PC-9 (cell line): ENCODE measurements at regions not wholly inside any gene's neighbourhood (a gene's known extent, or its start where the extent isn't known, plus 50 kb on each side); places are given as distances from the start of the nearest gene placed in this dataset.
A peak's percentile ranks its signal among the peaks of the same experiment; 100 is the strongest.
"Not testable (repeated sequence)": the region's sequence is repeated elsewhere in the genome, so short reads cannot be mapped to it uniquely, and the experiment has no call there.

Experiments
- BruUV-seq: library from RNA; stranded (reverse); fragments of 400-500 nt; replicated peaks from 2 replicates; lab custom pipeline; 2021; lab: Mats Ljungman, UMichigan
- CTCF ChIA-PET: fragments of 300-600 bp; sonication (Branson Sonifier 250); formaldehyde crosslinking; loops from one replicate; lab custom pipeline; 2022; ENCODE audit warnings: antibody characterized with exemption; lab: Charles Lee
- POLR2A ChIA-PET: fragments of 300-600 bp; sonication (Branson Sonifier 250); formaldehyde crosslinking; loops from one replicate; lab custom pipeline; 2022; ENCODE audit warnings: antibody characterized with exemption; ENCODE audit not compliant: unreplicated experiment; lab: Charles Lee
- DNase-seq, 2 experiments: peaks; one replicate each; pipeline versions ENCODE4 v3.0.0 to v3.0.0-alpha.2; 2015 to 2022; ENCODE audit warnings: mixed read lengths in 1 of 2
- H2AFZ ChIP-seq: fragments of 200-600 bp; sonication (generic); 2 replicates; pipeline ENCODE4 v1.8.1; 2017; ENCODE audit warnings: antibody characterized with exemption
- H3F3A ChIP-seq: fragments of 200-600 bp; sonication (generic); 2 replicates; pipeline ENCODE4 v1.8.1; 2017; ENCODE audit warnings: antibody characterized with exemption, mild to moderate bottlenecking, low read depth; ENCODE audit not compliant: insufficient read depth
- H3K27ac ChIP-seq: fragments of 200-600 bp; sonication (generic); 2 replicates; pipeline ENCODE4 v1.6.1; 2016; ENCODE audit warnings: mixed run types
- H3K27me3 ChIP-seq: fragments of 200-600 bp; sonication (generic); 2 replicates; pipeline ENCODE4 v1.6.1; 2016; ENCODE audit warnings: low read depth, mixed run types; ENCODE audit not compliant: insufficient read depth
- H3K36me3 ChIP-seq: fragments of 200-600 bp; sonication (generic); 2 replicates; pipeline ENCODE4 v1.6.1; 2016; ENCODE audit warnings: low read depth, mixed run types
- H3K4me1 ChIP-seq: fragments of 200-600 bp; sonication (generic); replicated peaks from 2 replicates; pipeline ENCODE4 v1.6.1; 2016; ENCODE audit warnings: mixed run types; ENCODE audit not compliant: insufficient read depth
- H3K4me2 ChIP-seq: fragments of 200-600 bp; sonication (generic); 2 replicates; pipeline ENCODE4 v1.6.1; 2017; ENCODE audit warnings: mixed run types
- H3K4me3 ChIP-seq: fragments of 200-600 bp; sonication (generic); 2 replicates; pipeline ENCODE4 v1.6.1; 2016; ENCODE audit warnings: mixed run types
- H3K79me2 ChIP-seq: fragments of 200-600 bp; sonication (generic); 2 replicates; pipeline ENCODE4 v1.6.1; 2017; ENCODE audit warnings: low read depth, mixed run types
- H3K9me2 ChIP-seq: fragments of 200-600 bp; sonication (generic); 2 replicates; pipeline ENCODE4 v1.8.1; 2017; ENCODE audit warnings: mild to moderate bottlenecking; ENCODE audit not compliant: insufficient read depth
- H3K9me3 ChIP-seq: fragments of 200-600 bp; sonication (generic); 2 replicates; pipeline ENCODE4 v1.8.1; 2016; ENCODE audit warnings: low read depth; ENCODE audit not compliant: insufficient read depth
- H4K20me1 ChIP-seq: fragments of 200-600 bp; sonication (generic); 2 replicates; pipeline ENCODE4 v1.8.1; 2017; ENCODE audit not compliant: insufficient read depth
- CTCF ChIP-seq: fragments of 200-600 bp; sonication (generic); conservative IDR thresholded peaks from 2 replicates; pipeline ENCODE4 v1.6.1; 2017; ENCODE audit warnings: mixed run types, antibody characterized with exemption, mild to moderate bottlenecking, moderate library complexity
- EZH2 ChIP-seq: fragments of 200-600 bp; sonication (generic); IDR thresholded peaks from 2 replicates; pipeline ENCODE4 v1.8.0; 2017; ENCODE audit warnings: antibody characterized with exemption, low read depth
- intact Hi-C: fragments of 100-400 bp; cut with micrococcal nuclease; formaldehyde crosslinking; loops from one replicate; pipeline ENCODE4 v1.10.0; 2022; ENCODE audit not compliant: unreplicated experiment

- no peak overlapping the region for H2AFZ ChIP-seq
- no peaks in the 10 kb centered on the region for H3K4me1 ChIP-seq
- no peaks in the 10 kb centered on the region for H3K36me3 ChIP-seq
- H3F3A ChIP-seq, result no peaks in the 10 kb centered on the region
- CTCF ChIA-PET, result no interaction called here
- no TSS peak for BruUV-seq
- H3K27ac ChIP-seq, result no peak overlapping the region
- H3K9me3 ChIP-seq, result no peaks in the 10 kb centered on the region
- intact Hi-C loops, result no loop called here
- H3K27me3 ChIP-seq, result no peaks in the 10 kb centered on the region
- no peaks in the 10 kb centered on the region for H4K20me1 ChIP-seq
- DNase-seq, result no peak
- no peaks in the 10 kb centered on the region for H3K79me2 ChIP-seq
- no peak overlapping the region for H3K4me3 ChIP-seq
- H3K4me2 ChIP-seq, result no peak overlapping the region
- POLR2A ChIA-PET, result no interaction called here
- no peaks in the 10 kb centered on the region for H3K9me2 ChIP-seq
- TF ChIP-seq CTCF (no peak), EZH2 (no peak)
Observed at GRCh38 chr15:59814409-59814808, 125.3 kb upstream of the BNIP2 start.

DNA sequence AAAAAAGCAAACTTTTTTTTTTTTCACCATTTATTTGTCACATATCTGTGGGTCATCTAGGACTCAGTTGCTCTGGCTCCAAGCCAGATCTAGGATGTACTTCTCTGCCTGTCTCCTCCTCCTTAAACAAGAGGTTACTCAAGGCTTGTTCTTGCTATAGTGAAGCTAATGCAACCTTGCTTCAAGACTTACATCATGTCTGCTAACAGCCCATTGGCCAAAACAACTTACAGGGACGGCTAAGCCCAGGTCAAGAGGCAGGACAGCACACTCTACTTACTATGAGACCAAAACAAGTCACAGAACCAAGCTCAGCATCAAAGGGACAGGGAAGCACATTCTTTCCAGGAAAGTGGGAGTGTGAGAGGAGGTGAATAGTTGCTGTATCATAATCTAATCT lies 123.8 kb upstream of the BNIP2 start:
- H3K9me3 ChIP-seq, result no peaks in the 10 kb centered on the region
- ChIA-PET POLR2A (interaction anchor here (0.6 kb wide), 1 partner anchor 47 kb away, joined by 5 read pairs; no protein-coding TSS in a partner anchor), CTCF (interaction anchor here (0.5 kb wide), 1 partner anchor 348 kb away, joined by 4 read pairs; no protein-coding TSS in a partner anchor)
- H3K79me2 ChIP-seq, result no peaks in the 10 kb centered on the region
- H3K4me3 ChIP-seq, result no peak overlapping the region
- TF ChIP-seq CTCF (no peak), EZH2 (no peak)
- BruUV-seq, result no TSS peak
- H3K4me1 ChIP-seq, result no peaks in the 10 kb centered on the region
- no peaks in the 10 kb centered on the region for H3K9me2 ChIP-seq
- H3K27ac ChIP-seq, result no peak overlapping the region
- H3K27me3 ChIP-seq, result no peaks in the 10 kb centered on the region
- H3K4me2 ChIP-seq, result no peak overlapping the region
- H2AFZ ChIP-seq, result no peak overlapping the region
- no peaks in the 10 kb centered on the region for H4K20me1 ChIP-seq
- H3K36me3 ChIP-seq, result no peaks in the 10 kb centered on the region
- no peaks in the 10 kb centered on the region for H3F3A ChIP-seq
- no peak for DNase-seq
- intact Hi-C loops, result no loop called here

DNA sequence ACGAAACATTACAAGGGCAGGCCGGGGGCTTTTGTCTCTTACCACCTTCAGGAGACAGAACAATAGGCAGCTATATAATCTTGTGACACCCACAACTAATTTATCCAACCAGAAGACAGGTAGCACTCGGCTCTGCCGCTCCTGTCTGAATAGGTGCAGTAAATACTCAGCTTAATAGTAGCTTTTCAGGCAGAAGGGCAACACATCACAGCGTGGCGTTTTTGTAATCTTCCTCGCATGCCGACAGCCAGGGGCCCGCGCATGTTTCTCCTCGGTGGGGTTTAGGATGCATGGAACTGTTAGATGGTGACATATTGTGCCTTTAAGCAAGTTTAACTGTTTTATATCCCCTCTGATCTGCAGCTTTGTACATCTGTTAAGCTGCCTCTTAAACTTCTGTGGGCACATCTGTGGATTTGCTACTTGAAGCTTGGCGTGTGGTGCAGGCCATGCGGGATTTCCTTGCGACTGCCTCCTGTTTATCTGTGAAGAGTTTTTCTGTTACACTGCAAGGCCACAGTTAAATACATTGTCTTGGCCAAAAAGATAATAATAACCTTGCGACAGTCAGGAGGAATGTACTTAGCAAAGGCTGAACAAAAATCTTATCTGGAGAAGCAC lies 123.2 kb upstream of the BNIP2 start:
- H3F3A ChIP-seq, result no peaks in the 10 kb centered on the region
- BruUV-seq, result no TSS peak
- no peak overlapping the region for H3K4me3 ChIP-seq
- H3K4me2 ChIP-seq, result no peak overlapping the region
- ChIA-PET CTCF (interaction anchor here (0.5 kb wide), 1 partner anchor 347 kb away, joined by 4 read pairs; no protein-coding TSS in a partner anchor), POLR2A (interaction anchor here (0.5 to 0.6 kb wide), 2 partner anchors 40 to 510 kb away, joined by 4 to 9 read pairs; no protein-coding TSS in a partner anchor)
- no peak for TF ChIP-seq EZH2
- no peak for TF ChIP-seq CTCF
- no peaks in the 10 kb centered on the region for H3K36me3 ChIP-seq
- H4K20me1 ChIP-seq, result no peaks in the 10 kb centered on the region
- H3K9me2 ChIP-seq, result no peaks in the 10 kb centered on the region
- no peaks in the 10 kb centered on the region for H3K27me3 ChIP-seq
- H3K9me3 ChIP-seq, result no peaks in the 10 kb centered on the region
- intact Hi-C loops, result no loop called here
- no peak overlapping the region for H3K27ac ChIP-seq
- no peaks in the 10 kb centered on the region for H3K79me2 ChIP-seq
- H2AFZ ChIP-seq, result no peak overlapping the region
- H3K4me1 ChIP-seq, result no peaks in the 10 kb centered on the region
- no peak for DNase-seq

DNA sequence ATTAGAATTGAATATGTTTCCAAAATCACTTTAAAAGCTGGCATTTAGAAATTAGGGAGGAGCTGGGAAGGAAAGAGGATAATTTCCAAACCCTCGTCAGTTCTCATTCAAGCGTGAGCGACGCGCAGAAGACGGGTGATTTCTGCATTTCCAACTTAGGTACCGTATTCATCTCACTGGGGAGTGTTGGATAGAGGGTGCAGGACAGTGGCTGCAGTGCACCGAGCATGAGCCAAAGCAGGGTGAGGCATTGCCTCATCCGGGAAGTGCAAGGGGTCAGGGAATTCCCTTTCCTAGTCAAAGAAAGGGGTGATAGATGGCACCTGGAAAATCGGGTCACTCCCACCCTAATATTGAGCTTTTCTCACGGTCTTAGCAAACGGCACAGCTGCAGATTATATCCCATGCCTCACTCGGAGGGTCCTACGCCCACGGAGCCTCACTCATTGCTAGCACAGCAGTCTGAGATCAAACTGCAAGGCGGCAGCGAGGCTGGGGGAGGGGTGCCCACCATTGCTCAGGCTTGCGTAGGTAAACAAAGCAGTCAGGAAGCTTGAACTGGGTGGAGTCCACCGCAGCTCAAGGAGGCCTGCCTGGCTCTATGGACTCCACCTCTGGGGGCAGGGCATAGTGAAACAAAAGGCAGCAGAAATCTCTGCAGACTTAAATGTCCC lies 114.3 kb upstream of the BNIP2 start:
- H3K9me3 ChIP-seq, H3K79me2 ChIP-seq, H3K27ac ChIP-seq, H3K36me3 ChIP-seq, H3K4me3 ChIP-seq, BruUV-seq, CTCF ChIA-PET, H3K4me1 ChIP-seq, H3K9me2 ChIP-seq, H2AFZ ChIP-seq, H4K20me1 ChIP-seq, H3F3A ChIP-seq, H3K27me3 ChIP-seq: not testable (repeated sequence)
- peak overlapping the region; percentile 28; the same call in 1 of the 2 replicates for H3K4me2 ChIP-seq
- peak in 1 of 2 experiments; percentile 72 for DNase-seq
- intact Hi-C loops, result loop anchor here (1.0 kb wide), 1 partner anchor 28 kb away; no protein-coding TSS in a partner anchor
- POLR2A ChIA-PET, result interaction anchor here (0.6 kb wide), 2 partner anchors 50 to 93 kb away, joined by 3 to 7 read pairs; no protein-coding TSS in a partner anchor
